GM19025 (cell line): ENCODE measurements at regions not wholly inside any gene's neighbourhood (a gene's known extent, or its start where the extent isn't known, plus 50 kb on each side); places are given as distances from the start of the nearest gene placed in this dataset.

Experiments
- ATAC-seq: cut with Tn5 transposase; IDR thresholded peaks from one replicate; pipeline ENCODE4 v1.9.1; 2021; ENCODE audit warnings: mild to moderate bottlenecking, low read depth, moderate library complexity; ENCODE audit not compliant: unreplicated experiment

GRCh38 chr18:1891641-1892040, 679.7 kb downstream of the METTL4 start:
- no peak for ATAC-seq

GRCh38 chr18:1892191-1892590, 679.1 kb downstream of the METTL4 start:
- ATAC-seq, result no peak

GRCh38 chr18:1895456-1896185, 675.7 kb downstream of the METTL4 start:
- no peak for ATAC-seq

- no peak for ATAC-seq
These were observed 664.9 kb downstream of the METTL4 start for GRCh38 chr18:1906421-1906820.

GRCh38 chr18:1907470-1908206, 663.7 kb downstream of the METTL4 start:
- ATAC-seq, result no peak

GRCh38 chr18:1914489-1914888, 656.8 kb downstream of the METTL4 start:
- no peak for ATAC-seq

GRCh38 chr18:1916869-1917523, 654.3 kb downstream of the METTL4 start:
- ATAC-seq, result no peak

GRCh38 chr18:1917569-1917968, 653.7 kb downstream of the METTL4 start:
- no peak for ATAC-seq

- no peak for ATAC-seq
These were observed 649.2 kb downstream of the METTL4 start for GRCh38 chr18:1922066-1922465.

GRCh38 chr18:1928711-1929110, 642.6 kb downstream of the METTL4 start:
- ATAC-seq, result no peak

GRCh38 chr18:1929720-1930119, 641.6 kb downstream of the METTL4 start:
- ATAC-seq, result no peak

- ATAC-seq, result no peak
These were observed 640.7 kb downstream of the METTL4 start for GRCh38 chr18:1930291-1931270.

- ATAC-seq, result no peak
These were observed 618.8 kb downstream of the METTL4 start for GRCh38 chr18:1952486-1952885.

- ATAC-seq, result no peak
These were observed 616.6 kb downstream of the METTL4 start for GRCh38 chr18:1954583-1955312.

- no peak for ATAC-seq
These were observed 612.5 kb downstream of the METTL4 start for GRCh38 chr18:1958798-1959197.

- ATAC-seq, result no peak
These were observed 606.3 kb downstream of the METTL4 start for GRCh38 chr18:1965016-1965415.

- no peak for ATAC-seq
These were observed 605.8 kb downstream of the METTL4 start for GRCh38 chr18:1965541-1965940.

GRCh38 chr18:1968801-1969498, 602.4 kb downstream of the METTL4 start:
- no peak for ATAC-seq

- no peak for ATAC-seq
These were observed 594.8 kb downstream of the METTL4 start for GRCh38 chr18:1976484-1976883.
